ENCODE measurements at regions not wholly inside any gene's neighbourhood (a gene's known extent, or its start where the extent isn't known, plus 50 kb on each side); places are given as distances from the start of the nearest gene placed in this dataset.

- DNase-seq (ENCODE audit: low spot score): no peak
These were observed 361.0 kb upstream of the ANO3 start for GRCh38 chr11:25970726-25971508.

DNA sequence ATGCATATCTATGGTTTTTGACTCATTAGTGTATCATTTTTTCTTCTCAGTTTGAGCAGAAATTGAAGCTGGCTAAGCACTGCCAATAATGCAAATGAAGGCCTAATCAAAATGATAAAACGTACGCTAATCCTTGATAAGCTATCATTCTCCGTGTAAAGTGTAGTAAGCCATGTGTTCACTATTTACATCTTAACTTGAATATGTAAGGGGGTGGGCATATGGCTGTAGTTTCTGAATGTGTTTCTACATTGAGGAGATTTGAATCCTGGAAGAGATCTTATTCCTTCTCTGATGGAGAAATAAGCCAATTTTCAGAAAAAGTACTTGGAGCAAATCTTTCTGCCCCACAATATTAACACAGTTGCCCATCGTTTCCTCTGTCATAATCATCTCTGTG, 351.8 kb upstream of the ANO3 start:
- DNase-seq (ENCODE audit: low spot score): no peak

- DNase-seq (ENCODE audit: low spot score): no peak
These were observed 349.9 kb upstream of the ANO3 start for GRCh38 chr11:25981998-25982397.

GRCh38 chr11:25983280-25983679, 348.6 kb upstream of the ANO3 start:
- no peak for DNase-seq (ENCODE audit: low spot score)

DNA sequence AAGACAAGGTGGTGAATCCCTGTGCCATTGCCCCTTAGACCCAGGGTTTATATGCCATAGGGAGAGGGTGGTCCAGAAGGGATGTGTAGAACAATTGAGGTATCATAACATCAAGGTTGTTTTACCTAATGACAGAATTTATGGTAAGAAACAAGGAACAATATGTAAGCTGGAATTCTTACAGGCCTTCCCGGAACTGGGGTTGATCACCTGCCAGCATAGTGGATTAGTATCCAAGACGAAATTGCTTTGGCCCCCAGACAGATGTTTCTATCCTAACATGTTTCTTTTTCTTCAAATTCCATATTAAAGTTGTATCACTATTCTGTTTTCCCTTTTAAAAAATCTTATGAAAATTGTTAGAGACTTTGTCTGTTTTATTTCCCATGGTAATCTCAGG, 343.8 kb upstream of the ANO3 start:
- peak; percentile 70 for DNase-seq (ENCODE audit: low spot score)

- no peak for DNase-seq (ENCODE audit: low spot score)
These were observed 341.5 kb upstream of the ANO3 start for GRCh38 chr11:25990406-25990805.

DNA sequence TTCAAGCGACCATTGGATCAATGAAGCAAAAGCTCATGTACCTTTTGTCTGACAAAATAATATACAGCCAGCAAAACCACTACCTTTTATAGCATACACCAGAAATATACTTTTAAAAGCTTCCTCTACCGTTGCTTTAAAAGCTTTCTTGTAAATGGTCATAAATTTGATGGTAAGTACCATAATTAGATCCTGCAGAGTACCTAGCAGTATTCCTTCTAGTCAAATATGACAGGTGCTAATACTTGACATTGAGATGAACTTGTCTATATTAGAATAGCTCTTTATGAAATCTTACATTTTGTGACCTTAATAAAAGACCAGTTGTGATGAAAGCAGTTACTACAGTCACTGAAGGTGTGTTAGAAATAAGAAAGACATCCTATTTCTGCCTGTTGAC, 340.5 kb upstream of the ANO3 start:
- no peak for DNase-seq (ENCODE audit: low spot score)

DNA sequence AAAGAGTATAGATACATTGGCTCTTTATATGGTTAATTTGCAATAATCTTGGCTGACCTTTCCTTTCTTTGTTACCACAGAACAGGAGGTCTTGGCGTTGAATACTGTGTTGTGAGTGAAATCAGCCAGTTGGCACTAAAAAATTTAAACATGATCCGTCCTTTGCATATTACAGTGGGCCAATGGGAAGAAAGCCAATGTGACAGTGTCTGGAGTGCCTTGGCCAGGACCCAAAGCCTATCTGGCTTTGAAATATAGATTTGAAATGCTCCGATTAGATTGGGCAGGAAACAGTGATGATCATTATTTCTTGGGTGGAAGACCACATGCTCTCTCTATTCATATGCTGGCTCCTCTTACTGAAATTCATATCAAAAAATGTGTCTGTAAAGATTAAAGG, 339.6 kb upstream of the ANO3 start:
- DNase-seq (ENCODE audit: low spot score): no peak

GRCh38 chr11:25993016-25993415, 338.9 kb upstream of the ANO3 start:
- no peak for DNase-seq (ENCODE audit: low spot score)

DNA sequence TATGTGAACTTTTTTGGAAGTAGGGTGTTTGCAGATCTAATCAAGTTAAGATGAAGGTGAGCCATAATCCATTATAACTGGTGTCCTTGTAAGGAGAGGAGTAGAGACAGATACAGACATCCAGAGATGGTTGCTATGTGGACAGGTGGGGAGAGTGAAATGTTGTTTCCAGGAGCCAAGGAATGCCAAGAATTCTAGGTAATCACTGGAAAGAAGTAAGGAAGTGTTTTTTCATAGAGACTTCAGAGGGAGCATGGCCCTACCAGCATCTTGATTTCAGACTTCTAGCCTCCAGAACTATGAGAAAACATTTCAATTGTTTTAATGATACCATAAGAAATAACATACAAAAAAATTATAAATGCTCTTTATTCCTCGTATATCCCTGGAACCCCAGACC, 320.5 kb upstream of the ANO3 start:
- DNase-seq (ENCODE audit: low spot score): no peak

DNA sequence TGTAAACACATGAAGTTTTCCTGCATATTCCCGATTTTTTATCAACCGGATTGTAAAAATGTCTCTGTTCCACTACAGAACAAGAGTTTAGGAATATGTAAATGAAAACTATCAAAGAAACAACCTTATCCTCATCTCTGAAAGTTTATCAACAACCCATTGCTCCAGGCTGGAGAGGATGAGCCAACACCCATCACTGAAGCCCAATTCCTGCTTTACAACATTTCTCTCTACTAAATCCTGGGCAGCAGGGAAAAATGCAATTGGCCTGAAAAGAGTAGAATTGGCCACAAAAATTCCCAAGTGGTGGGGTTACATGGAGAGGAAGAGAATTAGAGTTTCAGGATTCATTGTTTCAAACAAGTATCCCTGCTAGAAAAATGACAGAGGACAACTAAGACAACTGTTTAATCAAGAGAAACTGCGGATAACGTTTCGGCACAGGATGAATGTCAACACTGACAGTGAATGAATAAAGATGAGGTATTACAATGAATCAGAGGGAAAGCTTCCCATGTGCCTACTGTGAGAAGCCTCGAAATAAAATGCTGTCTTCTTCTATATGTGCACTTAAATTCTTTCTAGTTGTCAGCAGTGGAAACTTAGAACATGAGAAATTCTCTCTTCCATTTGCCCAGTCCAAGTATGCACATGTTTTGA, 317.3 kb upstream of the ANO3 start:
- DNase-seq (ENCODE audit: low spot score): no peak

GRCh38 chr11:26017322-26017860, 314.5 kb upstream of the ANO3 start:
- DNase-seq (ENCODE audit: low spot score): no peak

DNA sequence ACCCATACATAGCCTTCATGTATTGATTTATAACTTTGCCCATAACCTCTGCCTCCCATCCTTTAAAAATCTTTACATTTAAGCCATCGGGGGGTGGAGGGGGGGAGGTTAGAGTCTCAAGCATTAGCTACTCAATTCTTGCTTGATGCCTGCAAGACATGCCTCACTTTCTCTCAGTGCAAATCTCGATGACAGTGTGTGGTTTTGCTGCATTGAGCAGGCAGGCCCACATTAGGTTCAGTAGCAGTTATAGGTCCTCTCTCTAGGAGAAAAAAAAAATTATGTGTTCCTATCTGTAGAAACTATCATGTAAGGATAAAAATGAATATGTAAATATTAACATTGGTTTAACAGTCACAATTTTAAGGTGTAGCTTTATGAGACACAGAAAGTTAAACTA, 314.0 kb upstream of the ANO3 start:
- no peak for DNase-seq (ENCODE audit: low spot score)

DNA sequence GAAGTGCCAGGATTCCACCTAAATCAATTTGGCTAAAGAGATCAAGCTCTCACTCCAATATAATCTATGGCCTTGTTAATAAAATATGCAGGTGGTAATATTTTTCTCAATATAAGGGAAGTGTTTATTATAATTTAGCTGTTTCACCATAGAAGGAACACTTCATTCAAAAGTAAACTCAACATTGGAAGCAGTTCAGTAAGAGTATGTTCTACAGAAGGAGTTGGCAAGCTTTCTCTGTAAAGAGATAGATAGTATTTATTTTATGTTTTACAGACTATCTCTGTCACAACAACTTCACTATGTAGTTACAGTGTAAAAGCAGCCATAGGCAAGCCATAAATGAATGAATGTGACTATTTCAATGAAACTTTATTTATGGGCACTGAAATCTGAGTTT, 313.6 kb upstream of the ANO3 start:
- DNase-seq (ENCODE audit: low spot score): no peak

DNA sequence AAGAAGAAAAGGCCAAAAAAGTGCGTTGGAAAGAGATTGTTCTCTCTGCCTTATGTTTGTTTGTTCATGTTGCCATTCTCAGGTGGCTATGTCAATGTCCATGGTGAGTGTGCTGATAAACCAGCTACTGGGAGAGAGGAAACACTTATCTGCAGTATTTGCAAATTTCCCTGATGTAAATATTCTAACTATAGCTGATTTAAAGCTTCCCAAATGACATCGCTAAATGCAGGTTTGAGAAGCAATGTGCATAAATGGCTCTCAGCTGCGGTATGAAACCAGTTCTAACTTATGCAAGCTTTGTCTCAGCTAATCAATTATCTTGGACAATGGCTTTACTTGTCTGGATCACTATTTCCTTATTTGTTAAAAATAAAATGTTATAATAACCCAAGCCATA, 312.5 kb upstream of the ANO3 start:
- no peak for DNase-seq (ENCODE audit: low spot score)

GRCh38 chr11:26021017-26021416, 310.9 kb upstream of the ANO3 start:
- no peak for DNase-seq (ENCODE audit: low spot score)

DNA sequence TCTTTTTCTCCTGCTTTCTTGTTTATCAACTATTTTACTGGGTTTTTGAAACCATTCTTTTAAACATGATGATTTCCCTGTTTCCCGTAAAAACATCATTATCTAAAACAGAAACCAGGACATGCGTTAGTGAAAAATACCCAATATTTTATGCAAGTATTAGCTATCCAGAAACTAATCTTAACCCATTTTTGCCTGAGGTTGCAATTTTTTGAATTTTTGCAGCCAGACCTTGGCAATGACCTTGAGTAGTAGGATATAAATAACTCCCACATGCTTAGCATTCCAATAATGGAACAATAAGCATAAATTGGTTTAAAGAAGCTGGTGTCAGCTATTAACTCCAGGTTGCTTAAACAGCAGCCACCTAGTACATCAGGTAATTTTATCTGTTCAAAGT, 308.9 kb upstream of the ANO3 start:
- DNase-seq (ENCODE audit: low spot score): no peak

GRCh38 chr11:26025676-26026075, 306.3 kb upstream of the ANO3 start:
- DNase-seq (ENCODE audit: low spot score): no peak

GRCh38 chr11:26026078-26026477, 305.9 kb upstream of the ANO3 start:
- DNase-seq (ENCODE audit: low spot score): no peak

- no peak for DNase-seq (ENCODE audit: low spot score)
These were observed 304.0 kb upstream of the ANO3 start for GRCh38 chr11:26027887-26028286.

- DNase-seq (ENCODE audit: low spot score): no peak
These were observed 303.5 kb upstream of the ANO3 start for GRCh38 chr11:26028393-26028911.

DNA sequence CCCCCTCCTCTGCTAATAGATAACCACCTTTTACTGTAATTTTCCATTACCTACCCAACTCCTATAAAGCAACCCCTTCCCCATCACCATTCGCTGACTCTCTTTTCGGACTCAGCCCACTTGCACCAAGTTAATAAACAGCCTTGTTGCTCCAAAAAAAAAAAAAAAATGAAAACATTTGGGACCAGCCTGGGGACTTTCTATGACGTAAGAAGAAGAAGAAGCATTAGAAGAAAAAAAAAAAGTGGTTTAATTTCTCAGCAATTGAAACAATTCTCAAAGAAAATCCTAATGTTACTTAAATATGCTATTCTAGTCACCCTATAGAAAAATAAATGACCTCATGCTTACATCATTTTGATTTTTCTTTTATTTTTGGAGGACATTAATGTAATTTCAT, 301.5 kb upstream of the ANO3 start:
- DNase-seq (ENCODE audit: low spot score): no peak

- DNase-seq (ENCODE audit: low spot score): no peak
These were observed 299.7 kb upstream of the ANO3 start for GRCh38 chr11:26032241-26032640.

Measured in left forelimb (tissue), 1 donor.